ENCODE measurements at regions not wholly inside any gene's neighbourhood (a gene's known extent, or its start where the extent isn't known, plus 50 kb on each side); places are given as distances from the start of the nearest gene placed in this dataset.
"Not testable (repeated sequence)": the region's sequence is repeated elsewhere in the genome, so short reads cannot be mapped to it uniquely, and the experiment has no call there.

DNA sequence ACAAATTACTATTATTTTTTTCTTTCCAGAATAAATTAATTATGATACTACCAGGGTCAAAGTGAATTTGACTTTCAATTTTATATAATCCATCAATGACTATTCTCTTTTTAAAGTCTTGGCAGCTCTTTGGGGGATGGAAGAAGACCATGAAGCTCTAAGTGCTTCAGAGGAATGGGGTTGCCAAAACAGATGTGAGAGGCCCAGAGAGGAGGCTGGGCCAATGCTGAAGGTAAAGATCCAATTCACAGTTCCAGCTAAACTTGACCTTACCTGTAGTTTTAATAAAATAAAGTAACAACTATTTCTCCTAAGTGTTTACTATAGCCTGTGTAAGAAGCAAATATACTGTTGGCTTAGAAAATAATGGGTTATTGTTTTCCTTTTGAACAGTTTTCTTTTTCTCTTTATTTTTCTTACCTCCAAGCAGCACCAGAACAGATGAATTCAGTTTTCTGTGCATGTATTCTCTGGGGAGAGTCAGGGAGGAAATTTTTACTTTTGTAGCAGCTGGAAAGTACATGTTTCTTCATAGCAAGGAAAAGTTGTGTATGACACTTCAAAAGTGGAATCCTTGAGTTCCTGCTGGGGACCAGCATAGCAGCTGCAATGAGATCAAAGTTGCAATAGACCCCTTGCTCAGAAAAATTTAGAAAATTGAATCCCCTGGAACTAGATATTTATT, 104.9 kb downstream of the CEP44 start:
- ATAC-seq (replicated peaks) = no peak
- Mint-ChIP-seq H3K4me1 (no peaks in the 10 kb centered on the region), H3K27me3 (peaks cover 6% of the 10 kb centered on the region), H3K9me3 (no peaks in the 10 kb centered on the region), H3K36me3 (ENCODE audit: low read depth) (no peaks in the 10 kb centered on the region), H3K4me3 (no peak overlapping the region), H3K27ac (no peak overlapping the region)

DNA sequence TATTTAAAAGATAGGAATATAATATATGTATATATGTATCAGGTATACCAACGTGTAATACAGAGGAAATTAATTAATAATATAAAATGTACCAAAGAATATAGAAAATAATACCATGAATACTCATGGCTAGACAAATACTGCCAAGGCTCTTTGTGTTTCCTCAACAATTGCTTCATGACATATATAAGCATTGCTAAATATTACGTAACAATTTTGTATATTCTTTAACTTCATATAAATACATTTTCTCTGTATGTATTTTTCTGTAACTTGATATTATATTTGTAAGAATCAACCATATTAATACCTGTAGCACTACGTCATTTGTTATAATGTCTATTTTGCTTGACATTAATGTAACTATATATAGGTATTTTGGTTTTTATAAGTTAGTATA, 104.0 kb downstream of the CEP44 start:
- Mint-ChIP-seq H3K36me3 (ENCODE audit: low read depth) (no peaks in the 10 kb centered on the region), H3K27me3 (peaks cover 6% of the 10 kb centered on the region), H3K9me3 (no peaks in the 10 kb centered on the region), H3K27ac (no peak overlapping the region), H3K4me1 (no peaks in the 10 kb centered on the region), H3K4me3 (no peak overlapping the region)
- no peak for ATAC-seq (replicated peaks)

- Mint-ChIP-seq H3K4me1 (no peaks in the 10 kb centered on the region), H3K36me3 (ENCODE audit: low read depth) (no peaks in the 10 kb centered on the region), H3K9me3 (no peaks in the 10 kb centered on the region), H3K27ac (no peak overlapping the region), H3K4me3 (no peak overlapping the region), H3K27me3 (peaks cover 6% of the 10 kb centered on the region)
- ATAC-seq (replicated peaks) = no peak
Observed at GRCh38 chr4:174387143-174387542, 103.4 kb downstream of the CEP44 start.

DNA sequence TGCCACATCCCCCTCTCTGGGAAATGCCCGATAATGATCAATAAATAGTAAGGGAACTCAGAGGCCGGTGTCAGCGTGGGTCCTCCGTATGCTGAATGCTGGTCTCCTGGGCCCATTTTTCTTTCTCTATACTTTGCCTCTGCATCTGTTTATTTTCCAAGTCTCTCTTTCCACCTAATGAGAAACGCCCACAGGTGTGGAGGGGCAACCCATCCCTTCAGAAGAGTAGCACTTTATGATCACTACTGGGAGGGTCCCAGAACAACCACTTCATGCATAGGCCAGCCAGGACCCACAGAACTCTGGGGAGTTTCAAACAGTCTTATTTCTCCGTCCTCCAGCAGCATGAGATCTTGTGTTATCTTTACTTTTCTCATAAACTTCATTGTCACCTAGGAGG, 100.1 kb downstream of the CEP44 start:
- H3K9me3 Mint-ChIP-seq = no peaks in the 10 kb centered on the region
- no peaks in the 10 kb centered on the region for H3K4me1 Mint-ChIP-seq
- no peaks in the 10 kb centered on the region for H3K36me3 Mint-ChIP-seq (ENCODE audit: low read depth)
- no peak for ATAC-seq (replicated peaks)
- peaks cover 12% of the 10 kb centered on the region for H3K27me3 Mint-ChIP-seq
- H3K27ac Mint-ChIP-seq = no peak overlapping the region
- H3K4me3 Mint-ChIP-seq = no peak overlapping the region

GRCh38 chr4:174382938-174383605, 99.4 kb downstream of the CEP44 start:
- not testable (repeated sequence) for H3K36me3 Mint-ChIP-seq (ENCODE audit: low read depth); ATAC-seq (replicated peaks)

More at GRCh38 chr4:174382938-174383605, 99.4 kb downstream of the CEP44 start:
- H3K4me1 Mint-ChIP-seq, H3K9me3 Mint-ChIP-seq, H3K4me3 Mint-ChIP-seq, H3K27ac Mint-ChIP-seq: not testable (repeated sequence)
- peaks cover 12% of the 10 kb centered on the region for H3K27me3 Mint-ChIP-seq
